ENCODE measurements at regions not wholly inside any gene's neighbourhood (a gene's known extent, or its start where the extent isn't known, plus 50 kb on each side); places are given as distances from the start of the nearest gene placed in this dataset.

- Histone ChIP-seq H3K36me3 (replicated peaks; ENCODE audit: insufficient read depth, low read length) (no peaks in the 10 kb centered on the region), H3K4me3 (ENCODE audit: low read length) (no peak overlapping the region), H3K27ac (ENCODE audit: low read length) (peak overlapping the region; percentile 13; the same call in 1 of the 2 replicates), H2AFZ (ENCODE audit: low read length) (no peak overlapping the region), H3K79me2 (ENCODE audit: low read length) (no peaks in the 10 kb centered on the region), H3F3A (ENCODE audit: insufficient read depth, low read length) (peaks cover 7% of the 10 kb centered on the region; the same call in 1 of the 2 replicates), H3K4me2 (ENCODE audit: low read depth, low read length) (peak overlapping the region; percentile 34), H4K20me1 (ENCODE audit: insufficient read depth, low read length) (no peaks in the 10 kb centered on the region), H3K4me1 (ENCODE audit: low read length) (peaks cover 5% of the 10 kb centered on the region; the same call in 1 of the 2 replicates), H3K9me3 (replicated peaks; ENCODE audit: insufficient read depth, low read length) (no peaks in the 10 kb centered on the region), H3K27me3 (replicated peaks; ENCODE audit: insufficient read depth, low read length) (no peaks in the 10 kb centered on the region), H3K9ac (ENCODE audit: low read length) (no peak overlapping the region), H3K9me2 (replicated peaks; ENCODE audit: insufficient read depth, low read length) (no peaks in the 10 kb centered on the region)
- TF ChIP-seq EZH2 (optimal IDR thresholded peaks at IDR 0.05; ENCODE audit: low read depth, low read length) (no peak), EZH2phosphoT487 (IDR thresholded peaks at IDR 0.05; ENCODE audit: low read length) (no peak)
- TF ChIP-seq, protein P1, sequence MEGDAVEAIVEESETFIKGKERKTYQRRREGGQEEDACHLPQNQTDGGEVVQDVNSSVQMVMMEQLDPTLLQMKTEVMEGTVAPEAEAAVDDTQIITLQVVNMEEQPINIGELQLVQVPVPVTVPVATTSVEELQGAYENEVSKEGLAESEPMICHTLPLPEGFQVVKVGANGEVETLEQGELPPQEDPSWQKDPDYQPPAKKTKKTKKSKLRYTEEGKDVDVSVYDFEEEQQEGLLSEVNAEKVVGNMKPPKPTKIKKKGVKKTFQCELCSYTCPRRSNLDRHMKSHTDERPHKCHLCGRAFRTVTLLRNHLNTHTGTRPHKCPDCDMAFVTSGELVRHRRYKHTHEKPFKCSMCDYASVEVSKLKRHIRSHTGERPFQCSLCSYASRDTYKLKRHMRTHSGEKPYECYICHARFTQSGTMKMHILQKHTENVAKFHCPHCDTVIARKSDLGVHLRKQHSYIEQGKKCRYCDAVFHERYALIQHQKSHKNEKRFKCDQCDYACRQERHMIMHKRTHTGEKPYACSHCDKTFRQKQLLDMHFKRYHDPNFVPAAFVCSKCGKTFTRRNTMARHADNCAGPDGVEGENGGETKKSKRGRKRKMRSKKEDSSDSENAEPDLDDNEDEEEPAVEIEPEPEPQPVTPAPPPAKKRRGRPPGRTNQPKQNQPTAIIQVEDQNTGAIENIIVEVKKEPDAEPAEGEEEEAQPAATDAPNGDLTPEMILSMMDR (IDR thresholded peaks at IDR 0.05; ENCODE audit: low read length) = no peak
- no peak for DNase-seq
Observed at GRCh38 chr9:16221366-16221765, 649.1 kb downstream of the BNC2 start.

DNA sequence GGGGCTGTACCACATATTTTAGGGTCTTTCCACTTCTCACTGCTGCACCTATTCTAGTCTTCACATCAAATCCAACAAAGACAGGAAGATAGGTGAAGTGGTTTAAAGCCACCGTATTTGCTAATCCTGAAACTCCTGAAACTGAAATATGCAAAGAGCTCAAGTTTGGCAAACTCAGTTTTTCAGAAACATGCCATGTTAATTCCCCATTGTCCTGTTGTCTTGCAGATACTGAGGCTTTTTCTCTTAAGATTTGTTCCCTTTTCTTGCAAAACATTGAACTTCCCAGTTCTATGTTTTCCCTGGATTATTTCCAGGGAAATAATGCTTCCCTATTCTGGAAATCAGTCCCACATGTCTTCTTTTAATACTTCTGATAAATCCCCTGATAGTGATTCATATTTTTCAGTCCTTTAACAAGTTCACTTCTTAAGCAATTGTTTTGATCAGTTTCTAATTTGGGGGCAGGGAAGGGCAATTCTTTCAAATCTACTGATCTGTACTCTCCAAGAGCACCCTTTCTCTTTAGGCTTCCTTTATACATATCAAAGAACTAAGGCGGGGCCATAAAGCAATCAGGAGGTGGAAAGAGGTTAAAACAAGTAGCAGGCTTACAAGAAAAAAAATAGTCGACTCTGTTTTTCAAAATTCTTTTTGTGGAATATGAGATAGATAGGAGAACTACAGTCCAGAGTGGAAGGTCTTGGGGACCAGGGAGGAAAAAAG is 648.5 kb downstream of the BNC2 start:
- no peak overlapping the region for H3K4me3 ChIP-seq (ENCODE audit: low read length)
- H3K27me3 ChIP-seq (replicated peaks; ENCODE audit: insufficient read depth, low read length) = no peaks in the 10 kb centered on the region
- no peaks in the 10 kb centered on the region for H3K9me2 ChIP-seq (replicated peaks; ENCODE audit: insufficient read depth, low read length)
- peak overlapping the region; percentile 34; the same call in 1 of the 2 replicates for H3K4me2 ChIP-seq (ENCODE audit: low read depth, low read length)
- H3K27ac ChIP-seq (ENCODE audit: low read length) = peak overlapping the region; percentile 18; the same call in 1 of the 2 replicates
- peaks cover 5% of the 10 kb centered on the region; the same call in 1 of the 2 replicates for H3K4me1 ChIP-seq (ENCODE audit: low read length)
- H3K36me3 ChIP-seq (replicated peaks; ENCODE audit: insufficient read depth, low read length) = no peaks in the 10 kb centered on the region
- H2AFZ ChIP-seq (ENCODE audit: low read length) = no peak overlapping the region
- peak; percentile 17 for DNase-seq
- H3K79me2 ChIP-seq (ENCODE audit: low read length) = no peaks in the 10 kb centered on the region
- no peaks in the 10 kb centered on the region for H3K9me3 ChIP-seq (replicated peaks; ENCODE audit: insufficient read depth, low read length)
- TF ChIP-seq, protein P1 (IDR thresholded peaks at IDR 0.05; ENCODE audit: low read length) = no peak
- TF ChIP-seq EZH2 (optimal IDR thresholded peaks at IDR 0.05; ENCODE audit: low read depth, low read length) (no peak), EZH2phosphoT487 (IDR thresholded peaks at IDR 0.05; ENCODE audit: low read length) (no peak)
- no peak overlapping the region for H3K9ac ChIP-seq (ENCODE audit: low read length)
- no peaks in the 10 kb centered on the region for H4K20me1 ChIP-seq (ENCODE audit: insufficient read depth, low read length)
- peaks cover 7% of the 10 kb centered on the region; the same call in 1 of the 2 replicates for H3F3A ChIP-seq (ENCODE audit: insufficient read depth, low read length)

GRCh38 chr9:16223074-16223871 is 647.2 kb downstream of the BNC2 start:
- Histone ChIP-seq H3K9me3 (replicated peaks; ENCODE audit: insufficient read depth, low read length) (no peaks in the 10 kb centered on the region), H3K9me2 (replicated peaks; ENCODE audit: insufficient read depth, low read length) (no peaks in the 10 kb centered on the region), H3K4me1 (ENCODE audit: low read length) (peaks cover 5% of the 10 kb centered on the region; the same call in 1 of the 2 replicates), H3K27ac (ENCODE audit: low read length) (no peak overlapping the region), H3K36me3 (replicated peaks; ENCODE audit: insufficient read depth, low read length) (no peaks in the 10 kb centered on the region), H3K4me3 (ENCODE audit: low read length) (no peak overlapping the region), H3K27me3 (replicated peaks; ENCODE audit: insufficient read depth, low read length) (no peaks in the 10 kb centered on the region), H3K4me2 (ENCODE audit: low read depth, low read length) (no peak overlapping the region), H3K79me2 (ENCODE audit: low read length) (no peaks in the 10 kb centered on the region), H3F3A (ENCODE audit: insufficient read depth, low read length) (peaks cover 7% of the 10 kb centered on the region; the same call in 1 of the 2 replicates), H4K20me1 (ENCODE audit: insufficient read depth, low read length) (no peaks in the 10 kb centered on the region), H3K9ac (ENCODE audit: low read length) (no peak overlapping the region), H2AFZ (ENCODE audit: low read length) (no peak overlapping the region)
- TF ChIP-seq, protein P1 (IDR thresholded peaks at IDR 0.05; ENCODE audit: low read length) = no peak
- no peak for TF ChIP-seq EZH2phosphoT487 (IDR thresholded peaks at IDR 0.05; ENCODE audit: low read length)
- TF ChIP-seq EZH2 (optimal IDR thresholded peaks at IDR 0.05; ENCODE audit: low read depth, low read length) = no peak
- no peak for DNase-seq

All from MM.1S (cell line).